Fibroblast of lung (primary cell): ENCODE measurements at regions not wholly inside any gene's neighbourhood (a gene's known extent, or its start where the extent isn't known, plus 50 kb on each side); places are given as distances from the start of the nearest gene placed in this dataset.
"Not testable (repeated sequence)": the region's sequence is repeated elsewhere in the genome, so short reads cannot be mapped to it uniquely, and the experiment has no call there.

ENCODE experiments used
- DNase-seq, 2 donors: peaks; one replicate each; pipeline versions ENCODE4 v3.0.0 to v3.0.0-alpha.2; 2010; ENCODE audit warnings: low read depth in 2 of 2
- H2AFZ ChIP-seq: 2 replicates; pipeline ENCODE4 v1.5.1; 2012; ENCODE audit warnings: low read length, control low read depth, inconsistent platforms
- H3K27ac ChIP-seq: 2 replicates; pipeline ENCODE4 v1.5.1; 2011; ENCODE audit warnings: low read length, control low read depth; ENCODE audit not compliant: insufficient read depth
- H3K27me3 ChIP-seq: 2 replicates; pipeline ENCODE4 v1.5.1; 2011; ENCODE audit warnings: mild to moderate bottlenecking, low read length; ENCODE audit not compliant: control insufficient read depth, insufficient read depth
- H3K36me3 ChIP-seq: 2 replicates; pipeline ENCODE4 v1.5.1; 2011; ENCODE audit warnings: low read length; ENCODE audit not compliant: control insufficient read depth, insufficient read depth
- H3K4me1 ChIP-seq: 2 replicates; pipeline ENCODE4 v1.5.1; 2011; ENCODE audit warnings: low read length; ENCODE audit not compliant: control insufficient read depth, insufficient read depth; ENCODE audit errors: extremely low read depth
- H3K4me2 ChIP-seq: 2 replicates; pipeline ENCODE4 v1.5.1; 2011; ENCODE audit warnings: low read length, control low read depth; ENCODE audit not compliant: insufficient read depth; ENCODE audit errors: extremely low read depth
- H3K4me3 ChIP-seq, 4 experiments: fragments of 200-600 bp in 1 of 4; sonication (generic) in 1 of 4; replicated peaks in 1 of 4; 2 replicates each; pipeline ENCODE4 v1.5.1; 2011 to 2016; ENCODE audit warnings: low read length in 4 of 4, low read depth in 3 of 4, mild to moderate bottlenecking in 3 of 4, control low read depth in 2 of 4, inconsistent platforms in 1 of 4, mixed read lengths in 1 of 4; ENCODE audit not compliant: insufficient read depth in 1 of 4; ENCODE audit errors: control extremely low read depth in 1 of 4
- H3K79me2 ChIP-seq: 2 replicates; pipeline ENCODE4 v1.5.1; 2012; ENCODE audit warnings: mild to moderate bottlenecking, low read length, inconsistent platforms; ENCODE audit not compliant: control insufficient read depth, insufficient read depth
- H3K9ac ChIP-seq: 2 replicates; pipeline ENCODE4 v1.5.1; 2011; ENCODE audit warnings: mild to moderate bottlenecking, low read length, control low read depth; ENCODE audit not compliant: insufficient read depth
- H3K9me3 ChIP-seq: 2 replicates; pipeline ENCODE4 v1.5.1; 2012; ENCODE audit warnings: low read depth, low read length; ENCODE audit not compliant: control insufficient read depth, insufficient read depth
- H4K20me1 ChIP-seq: 2 replicates; pipeline ENCODE4 v1.5.1; 2011; ENCODE audit warnings: low read length; ENCODE audit not compliant: control insufficient read depth, insufficient read depth; ENCODE audit errors: extremely low read depth
- EZH2 ChIP-seq: IDR thresholded peaks from 2 replicates; pipeline ENCODE4 v1.5.1; 2012; ENCODE audit warnings: low read length, control low read depth, mild to moderate bottlenecking; ENCODE audit errors: missing control alignments
- TF ChIP-seq, protein P1 (sequence below), 2 donors: IDR thresholded peaks in 1 of 2; conservative IDR thresholded peaks in 1 of 2; 1 replicate in 1 of 2; 2 replicates in 1 of 2; pipeline ENCODE4 v1.5.1; 2011 to 2012; ENCODE audit warnings: low read length in 2 of 2, control low read depth in 1 of 2, inconsistent platforms in 1 of 2, low read depth in 1 of 2, mild to moderate bottlenecking in 1 of 2

DNA sequence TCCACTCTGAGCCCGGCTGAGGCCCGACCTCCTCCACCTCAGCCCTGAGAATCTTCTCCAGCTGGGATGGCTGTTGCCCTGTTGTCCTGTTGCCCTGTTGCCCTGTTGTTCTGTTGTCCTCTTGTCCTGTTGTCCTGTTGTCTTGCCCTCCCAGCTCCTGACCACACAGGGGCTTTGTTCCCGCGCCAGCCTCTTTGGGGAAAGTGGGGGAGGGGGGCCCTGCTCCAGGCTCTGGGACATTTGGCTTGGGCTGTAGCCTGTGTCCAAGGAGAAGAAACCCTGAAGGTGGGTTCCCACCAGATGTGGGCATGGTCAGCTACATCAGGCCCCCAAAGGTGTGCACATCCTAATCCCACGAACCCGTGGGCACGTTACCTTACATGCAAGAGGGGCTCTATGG, 113.5 kb upstream of the FAM20C start:
- H3K9ac ChIP-seq, H4K20me1 ChIP-seq, H3K9me3 ChIP-seq, H2AFZ ChIP-seq, H3K4me3 ChIP-seq, DNase-seq, H3K4me1 ChIP-seq, H3K27ac ChIP-seq, H3K79me2 ChIP-seq, H3K4me2 ChIP-seq, H3K27me3 ChIP-seq, H3K36me3 ChIP-seq: not testable (repeated sequence)

DNA sequence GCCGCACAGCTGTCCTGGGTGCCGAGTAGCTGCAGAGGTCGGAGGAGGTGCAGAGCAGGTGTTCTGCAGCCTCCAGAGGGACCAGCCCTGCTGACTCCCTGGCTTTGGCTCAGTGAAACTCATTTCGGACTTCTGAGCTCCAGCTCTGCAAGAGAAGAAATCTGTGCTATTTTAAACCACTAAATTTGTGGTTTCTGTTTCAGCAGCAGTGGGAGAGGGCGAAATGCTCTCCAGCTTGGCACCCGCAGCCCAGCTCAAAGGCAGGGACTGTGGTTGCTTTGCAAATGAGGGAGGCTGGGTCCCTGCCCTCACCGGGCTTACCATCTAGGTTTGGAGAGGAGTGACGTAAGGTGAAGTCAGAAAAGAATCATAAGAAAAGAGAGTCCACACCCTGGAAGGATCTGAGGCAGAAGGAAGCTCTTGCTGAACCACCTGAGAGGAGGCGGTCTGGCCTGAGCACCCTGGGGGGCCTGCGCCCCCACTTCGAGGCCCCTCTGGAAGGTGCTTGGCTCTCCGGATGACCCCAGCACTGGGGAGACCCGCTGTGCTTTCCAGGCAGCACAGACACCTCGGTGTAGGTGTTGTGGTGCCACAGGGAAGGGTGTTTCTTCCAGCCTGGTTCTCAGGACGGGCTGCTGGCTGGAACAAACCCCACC, 112.8 kb upstream of the FAM20C start:
- H3K4me1 ChIP-seq, H4K20me1 ChIP-seq, H3K4me2 ChIP-seq, H3K79me2 ChIP-seq, H3K9me3 ChIP-seq, H3K9ac ChIP-seq, H3K36me3 ChIP-seq, H2AFZ ChIP-seq, H3K27me3 ChIP-seq, DNase-seq, H3K27ac ChIP-seq, H3K4me3 ChIP-seq: not testable (repeated sequence)

DNA sequence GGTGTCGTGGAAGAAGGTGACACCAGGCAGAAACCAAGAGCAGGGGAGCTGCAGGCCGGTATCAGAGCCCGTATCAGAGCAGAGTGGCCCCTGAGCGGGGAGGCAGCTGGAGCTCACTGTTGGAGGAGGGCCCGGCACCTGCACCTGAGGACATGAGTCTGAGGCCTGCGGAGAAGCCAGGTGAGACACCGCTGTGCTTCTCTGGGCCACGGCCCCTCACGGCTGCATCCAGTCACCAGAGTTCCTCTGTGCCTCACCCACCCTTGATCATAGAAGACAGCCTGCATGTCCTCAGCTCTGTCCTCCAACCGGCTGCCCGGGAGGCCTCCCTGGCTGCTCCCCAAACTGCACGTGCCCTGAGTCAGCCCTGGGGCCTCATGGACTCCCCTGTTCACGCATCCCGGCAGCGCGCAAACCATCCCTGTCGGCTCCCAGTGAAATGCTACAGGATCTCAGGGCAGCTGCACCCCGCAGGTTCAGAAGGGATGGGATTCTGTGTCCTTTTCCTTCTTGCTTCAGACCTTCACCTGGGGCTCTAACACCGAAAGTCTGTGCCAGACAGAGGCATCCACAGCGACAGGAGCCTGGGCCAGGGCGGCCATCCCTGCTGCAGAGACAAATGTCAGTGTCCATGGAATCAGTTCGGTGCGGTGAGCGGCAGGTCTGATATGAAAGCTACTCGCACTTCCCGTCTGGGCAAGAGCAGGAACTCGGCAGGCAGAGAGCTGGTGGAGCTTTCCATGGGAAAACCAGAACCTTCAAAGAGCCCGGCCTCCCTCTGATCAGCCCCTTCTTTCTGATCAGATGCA, 111.9 kb upstream of the FAM20C start:
- Histone ChIP-seq H3K4me3 (no peak overlapping the region), H3K27ac (no peak overlapping the region), H3K4me2 (no peak overlapping the region), H3K4me1 (no peaks in the 10 kb centered on the region), H3K27me3 (no peaks in the 10 kb centered on the region), H3K9me3 (no peaks in the 10 kb centered on the region), H3K36me3 (no peaks in the 10 kb centered on the region), H4K20me1 (no peaks in the 10 kb centered on the region), H3K9ac (no peak overlapping the region), H2AFZ (no peak overlapping the region), H3K79me2 (no peaks in the 10 kb centered on the region)
- no peak for DNase-seq
- no peak for TF ChIP-seq EZH2
- TF ChIP-seq, protein P1, sequence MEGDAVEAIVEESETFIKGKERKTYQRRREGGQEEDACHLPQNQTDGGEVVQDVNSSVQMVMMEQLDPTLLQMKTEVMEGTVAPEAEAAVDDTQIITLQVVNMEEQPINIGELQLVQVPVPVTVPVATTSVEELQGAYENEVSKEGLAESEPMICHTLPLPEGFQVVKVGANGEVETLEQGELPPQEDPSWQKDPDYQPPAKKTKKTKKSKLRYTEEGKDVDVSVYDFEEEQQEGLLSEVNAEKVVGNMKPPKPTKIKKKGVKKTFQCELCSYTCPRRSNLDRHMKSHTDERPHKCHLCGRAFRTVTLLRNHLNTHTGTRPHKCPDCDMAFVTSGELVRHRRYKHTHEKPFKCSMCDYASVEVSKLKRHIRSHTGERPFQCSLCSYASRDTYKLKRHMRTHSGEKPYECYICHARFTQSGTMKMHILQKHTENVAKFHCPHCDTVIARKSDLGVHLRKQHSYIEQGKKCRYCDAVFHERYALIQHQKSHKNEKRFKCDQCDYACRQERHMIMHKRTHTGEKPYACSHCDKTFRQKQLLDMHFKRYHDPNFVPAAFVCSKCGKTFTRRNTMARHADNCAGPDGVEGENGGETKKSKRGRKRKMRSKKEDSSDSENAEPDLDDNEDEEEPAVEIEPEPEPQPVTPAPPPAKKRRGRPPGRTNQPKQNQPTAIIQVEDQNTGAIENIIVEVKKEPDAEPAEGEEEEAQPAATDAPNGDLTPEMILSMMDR (conservative IDR thresholded peaks at IDR 0.05 in 1 of 2, IDR thresholded peaks at IDR 0.05 in 1 of 2; ENCODE audit: low read depth in 1 of 2, low read length in 2 of 2): no peak
